ENCODE measurements at regions not wholly inside any gene's neighbourhood (a gene's known extent, or its start where the extent isn't known, plus 50 kb on each side); places are given as distances from the start of the nearest gene placed in this dataset.
"Not testable (repeated sequence)": the region's sequence is repeated elsewhere in the genome, so short reads cannot be mapped to it uniquely, and the experiment has no call there.

DNA sequence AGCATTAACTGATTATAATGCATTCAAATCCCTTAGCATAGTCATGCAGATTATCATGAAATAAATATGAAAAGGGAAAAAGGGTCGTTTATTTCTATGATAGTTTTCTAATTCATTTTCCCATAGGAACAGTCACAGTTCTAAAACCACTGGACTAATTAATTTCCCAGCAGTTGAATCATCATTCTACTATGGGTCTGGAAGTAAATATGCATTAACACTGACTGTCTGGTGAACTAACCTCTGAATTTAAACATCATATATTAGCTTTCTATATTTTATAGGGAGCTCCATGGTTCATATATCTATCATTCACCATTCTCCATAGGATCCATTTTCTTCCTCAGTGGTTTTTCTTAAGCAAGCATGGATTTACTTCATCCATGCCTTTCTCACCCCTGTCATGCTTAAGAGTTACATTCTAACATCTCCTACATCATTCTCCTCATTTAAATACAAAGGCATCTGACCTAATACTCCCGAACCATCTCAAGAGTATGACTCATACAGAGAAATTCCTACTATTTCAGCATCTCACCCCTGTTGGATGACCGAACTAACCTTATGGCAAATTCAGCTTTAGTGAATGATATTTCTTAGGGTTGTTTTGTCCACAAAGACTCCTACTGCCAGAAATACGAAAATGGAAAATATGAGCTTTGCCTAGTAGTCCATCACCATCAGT is 198.7 kb upstream of the ADAMTS3 start:
- DNase-seq: no peak

DNA sequence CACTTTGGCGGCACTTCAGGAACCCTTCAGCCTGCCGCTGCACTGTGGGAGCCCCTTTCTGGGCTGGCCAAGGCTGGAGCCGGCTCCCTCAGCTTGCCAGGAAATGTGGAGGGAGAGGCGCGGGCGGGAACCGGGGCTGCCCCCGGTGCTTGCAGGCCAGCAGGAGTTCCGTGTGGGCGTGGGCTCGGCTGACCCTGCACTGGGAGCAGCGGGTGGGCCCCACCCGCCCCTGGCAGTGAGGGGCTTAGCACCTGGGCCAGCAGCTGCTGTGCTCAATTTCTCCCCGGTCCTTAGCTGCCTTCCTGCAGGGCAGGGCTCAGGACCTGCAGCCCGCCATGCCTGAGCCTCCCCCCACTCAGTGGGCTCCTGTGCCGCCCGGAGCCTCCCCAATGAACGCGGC is 196.8 kb upstream of the ADAMTS3 start:
- DNase-seq: not testable (repeated sequence)

GRCh38 chr4:72761368-72762038 is 192.5 kb upstream of the ADAMTS3 start:
- no peak for DNase-seq

DNA sequence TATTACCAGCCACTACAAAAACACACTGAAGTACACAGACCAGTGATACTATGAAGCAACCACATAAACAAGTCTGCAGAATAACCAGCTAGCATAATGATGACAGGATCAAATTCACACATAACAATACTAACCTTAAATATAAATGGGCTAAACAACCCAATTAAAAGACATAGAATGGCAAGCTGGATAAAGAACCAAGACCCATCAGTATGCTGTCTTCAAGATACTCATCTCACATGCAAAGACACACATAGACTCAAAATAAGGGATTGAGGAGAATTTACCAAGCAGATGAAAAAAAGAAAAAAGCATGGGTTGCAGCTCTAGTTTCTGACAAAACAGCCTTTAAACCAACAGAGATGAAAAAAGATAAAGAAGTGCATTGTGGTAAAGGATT is 184.4 kb upstream of the ADAMTS3 start:
- DNase-seq: not testable (repeated sequence)

DNA sequence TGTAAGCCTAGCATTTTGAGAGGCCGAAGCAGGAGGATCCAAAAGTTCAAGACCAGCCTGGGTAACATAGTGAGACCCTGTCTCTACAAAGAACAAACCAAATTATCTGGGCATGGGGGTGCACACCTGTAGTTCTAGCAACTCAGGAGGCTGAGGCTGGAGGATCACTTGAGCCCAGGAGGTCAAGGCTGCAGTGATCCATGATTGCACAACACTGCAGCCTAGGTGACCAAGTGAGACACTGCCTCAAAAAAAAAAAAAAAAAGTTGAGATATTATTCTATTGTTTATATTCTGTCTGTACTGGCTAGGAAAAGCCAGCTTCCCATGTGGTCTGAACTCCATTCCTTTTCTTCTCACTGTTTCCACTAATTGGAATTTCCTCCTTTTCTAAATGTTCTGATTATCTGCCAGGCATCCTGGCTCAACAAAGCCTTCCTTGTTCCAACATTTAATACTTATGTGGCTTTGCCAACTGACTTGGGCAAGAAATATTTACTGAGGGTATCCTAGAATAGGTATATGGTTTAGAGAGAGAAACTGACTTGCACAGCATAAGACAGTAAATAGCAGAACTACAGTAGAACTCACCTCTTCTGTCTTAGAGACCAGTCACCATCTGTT is 175.2 kb upstream of the ADAMTS3 start:
- no peak for DNase-seq

DNA sequence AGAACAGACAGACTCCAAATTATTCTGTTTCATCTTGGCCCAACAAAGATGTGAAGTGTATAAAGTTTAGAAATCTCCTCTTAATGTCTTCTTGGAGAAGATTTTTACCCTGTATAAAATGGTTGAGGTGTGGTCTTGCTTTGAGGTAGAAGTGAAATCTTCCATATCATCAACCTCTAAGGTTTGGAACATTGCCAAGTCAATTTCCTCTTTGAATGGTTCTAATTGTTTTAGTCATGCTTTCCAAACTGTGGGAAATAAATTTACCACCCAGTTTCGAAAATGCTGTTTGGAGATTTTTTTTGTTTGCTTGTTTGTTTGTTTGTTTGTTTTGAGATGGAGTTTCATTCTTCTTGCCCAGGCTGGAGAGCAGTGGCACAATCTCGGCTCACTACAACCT is 174.1 kb upstream of the ADAMTS3 start:
- DNase-seq: no peak

DNA sequence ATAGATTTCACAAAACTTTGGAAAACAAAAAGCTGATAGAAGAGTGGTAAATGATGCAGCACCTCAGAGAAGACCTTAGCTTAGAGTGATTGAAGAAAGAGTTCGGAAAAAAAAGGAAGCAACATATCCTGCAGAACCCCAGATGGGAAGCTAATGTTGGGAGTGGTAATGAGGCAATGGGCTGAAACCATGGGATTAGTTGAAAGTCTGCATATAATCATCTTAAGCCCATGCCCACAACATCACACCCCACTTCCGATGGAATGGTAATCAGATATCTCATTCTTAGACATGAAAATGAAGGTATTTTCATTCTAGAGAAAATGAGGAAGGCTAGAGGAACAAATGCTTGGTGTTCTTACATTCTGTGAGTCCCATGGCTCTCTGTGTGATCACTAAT is 146.3 kb upstream of the ADAMTS3 start:
- DNase-seq: no peak

GRCh38 chr4:72714482-72715279 is 145.7 kb upstream of the ADAMTS3 start:
- no peak for DNase-seq

- DNase-seq: no peak
Observed at GRCh38 chr4:72712997-72713396, 144.0 kb upstream of the ADAMTS3 start.

DNA sequence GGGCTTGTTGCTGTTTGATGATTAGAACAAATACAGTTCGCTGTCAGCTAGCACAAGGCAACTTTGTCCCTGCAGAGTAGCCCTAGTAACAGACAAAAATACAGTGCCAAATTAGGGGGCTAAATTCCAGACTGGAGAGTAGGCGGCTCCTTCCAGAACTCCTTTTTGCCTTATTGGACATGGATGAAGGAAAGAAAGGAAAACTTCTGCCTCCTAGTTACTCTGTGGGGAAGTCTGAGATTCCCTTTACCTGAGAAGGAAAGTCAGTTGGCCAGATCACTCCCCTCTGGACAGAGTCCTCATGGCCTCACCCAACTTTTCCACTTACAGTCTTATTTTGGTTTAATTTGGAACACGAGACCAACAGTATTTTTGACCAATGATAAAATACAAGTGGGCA is 140.5 kb upstream of the ADAMTS3 start:
- no peak for DNase-seq

DNA sequence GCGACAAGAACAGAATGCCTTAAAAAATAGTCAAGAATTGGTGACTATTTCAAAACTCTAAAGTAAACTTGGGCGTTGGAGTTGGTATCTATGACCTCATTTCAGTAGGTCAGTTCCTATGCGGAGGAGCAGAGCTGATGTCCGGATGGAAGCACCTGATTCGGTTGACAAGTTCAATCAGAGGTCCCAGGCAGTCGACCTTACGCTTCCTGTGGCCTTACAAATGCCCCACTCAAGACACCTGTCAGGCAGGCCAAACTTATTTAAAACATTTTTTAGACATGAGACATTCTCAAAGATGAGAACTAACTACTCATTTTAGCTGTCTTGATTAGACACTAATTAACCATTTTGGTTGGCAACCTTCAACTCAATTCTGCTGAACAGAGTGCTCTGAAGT is 137.7 kb upstream of the ADAMTS3 start:
- no peak for DNase-seq

GRCh38 chr4:72704925-72705640 is 136.1 kb upstream of the ADAMTS3 start:
- not testable (repeated sequence) for DNase-seq

- no peak for DNase-seq
Observed at GRCh38 chr4:72702948-72703347, 133.9 kb upstream of the ADAMTS3 start.

GRCh38 chr4:72701987-72702819 is 133.2 kb upstream of the ADAMTS3 start:
- DNase-seq: peak; percentile 2

GRCh38 chr4:72690771-72691170 is 121.8 kb upstream of the ADAMTS3 start:
- no peak for DNase-seq

GRCh38 chr4:72689923-72690322 is 120.9 kb upstream of the ADAMTS3 start:
- DNase-seq: no peak

DNA sequence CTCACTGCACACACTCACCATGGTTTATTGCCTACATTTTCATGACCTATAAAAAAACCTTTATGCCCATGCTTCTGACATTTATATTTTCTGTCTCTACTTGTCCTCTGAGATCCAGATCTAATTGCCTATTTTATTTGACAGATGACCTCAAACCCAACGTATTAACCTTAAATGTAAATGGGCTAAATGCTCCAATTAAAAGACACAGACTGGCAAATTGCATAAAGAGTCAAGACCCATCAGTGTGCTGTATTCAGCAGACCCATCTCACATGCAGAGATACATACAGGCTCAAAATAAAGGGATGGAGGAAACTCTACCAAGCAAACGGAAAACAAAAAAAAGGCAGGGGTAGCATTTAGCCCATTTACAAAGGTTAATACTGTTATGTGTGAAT is 117.4 kb upstream of the ADAMTS3 start:
- not testable (repeated sequence) for DNase-seq

DNA sequence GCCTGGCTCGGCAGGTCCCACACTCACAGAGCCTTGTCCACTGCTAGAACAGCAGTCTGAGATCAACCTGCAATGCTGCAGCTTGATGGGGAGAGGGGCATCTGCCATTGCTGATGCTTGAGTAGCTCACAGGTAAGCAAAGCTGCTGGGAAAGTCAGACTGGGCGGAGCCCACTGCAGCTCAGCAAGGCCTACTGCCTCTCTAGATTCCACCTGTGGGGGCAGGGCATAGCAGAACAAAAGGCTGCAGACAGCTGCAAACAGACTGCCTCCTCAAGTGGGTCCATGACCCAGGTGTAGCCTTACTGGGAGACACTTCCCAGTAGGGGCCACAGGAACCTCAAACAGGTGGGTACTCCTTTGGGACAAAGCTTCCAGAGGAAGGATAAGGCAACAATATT is 110.6 kb upstream of the ADAMTS3 start:
- DNase-seq: no peak

GRCh38 chr4:72677886-72678285 is 108.9 kb upstream of the ADAMTS3 start:
- no peak for DNase-seq

DNA sequence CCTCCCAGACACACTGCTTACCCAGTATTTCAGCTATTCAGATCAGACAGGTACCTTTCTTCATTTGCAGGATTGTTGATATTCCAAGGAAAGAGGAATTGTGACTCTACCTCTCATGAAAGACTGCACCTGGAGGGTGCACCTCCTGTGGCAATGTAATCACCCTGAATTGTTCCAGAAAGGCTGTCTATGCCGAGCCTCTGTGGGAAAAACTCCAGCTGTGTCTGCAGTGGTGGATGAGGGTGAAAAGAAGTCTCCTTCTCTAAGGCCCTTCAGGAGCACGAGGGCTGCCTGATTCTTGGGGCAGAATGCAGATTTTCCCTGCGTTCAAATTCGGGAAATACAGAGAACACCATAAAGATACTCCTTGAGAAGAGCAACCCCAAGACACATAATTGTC is 108.2 kb upstream of the ADAMTS3 start:
- no peak for DNase-seq

GRCh38 chr4:72671980-72672379 is 103.0 kb upstream of the ADAMTS3 start:
- DNase-seq: no peak

DNA sequence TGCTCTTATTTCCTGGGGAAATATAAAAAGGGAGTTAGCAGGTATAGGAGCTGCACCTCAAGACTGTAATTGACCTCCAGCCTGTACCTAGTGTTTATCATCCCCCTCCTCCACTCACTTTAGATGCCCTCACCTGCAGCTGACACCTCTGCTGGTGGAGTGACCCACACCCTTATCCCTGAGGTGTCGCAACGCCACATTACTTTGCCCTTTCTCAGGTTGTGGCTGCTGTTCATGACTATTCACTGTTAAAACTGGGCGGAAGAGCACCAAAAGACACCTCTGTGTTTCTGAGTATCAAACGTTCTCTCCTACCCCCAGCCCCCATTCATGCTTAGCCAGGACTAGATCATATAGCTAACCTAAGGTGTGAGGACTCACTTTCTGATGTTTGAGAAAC is 101.5 kb upstream of the ADAMTS3 start:
- DNase-seq: no peak
